CD1c-positive myeloid dendritic cell (primary cell): ENCODE measurements at regions not wholly inside any gene's neighbourhood (a gene's known extent, or its start where the extent isn't known, plus 50 kb on each side); places are given as distances from the start of the nearest gene placed in this dataset.

ENCODE experiments used
- DNase-seq: peaks from one replicate; pipeline ENCODE4 v3.0.0-alpha.2; 2016; ENCODE audit errors: extremely low spot score

DNA sequence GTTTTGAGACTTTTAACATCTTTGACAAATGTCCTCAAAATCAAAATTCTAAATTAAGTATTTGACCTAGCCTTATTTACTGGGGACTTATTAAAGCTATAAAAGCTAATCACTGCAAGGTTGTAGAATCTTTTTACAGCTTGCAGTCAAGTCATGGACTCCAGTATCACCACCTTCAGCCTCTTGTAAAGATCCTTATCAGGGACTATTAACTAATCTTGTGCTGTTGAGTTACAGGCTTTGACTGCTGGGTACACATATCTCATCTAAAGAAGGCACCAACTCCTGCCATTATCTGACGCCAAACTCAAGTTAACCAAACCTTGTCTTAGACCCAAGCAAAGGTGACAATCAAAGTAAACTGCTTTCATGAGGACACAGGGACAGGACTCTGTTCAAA lies 621.0 kb upstream of the IGFBP3 start:
- DNase-seq, result no peak

DNA sequence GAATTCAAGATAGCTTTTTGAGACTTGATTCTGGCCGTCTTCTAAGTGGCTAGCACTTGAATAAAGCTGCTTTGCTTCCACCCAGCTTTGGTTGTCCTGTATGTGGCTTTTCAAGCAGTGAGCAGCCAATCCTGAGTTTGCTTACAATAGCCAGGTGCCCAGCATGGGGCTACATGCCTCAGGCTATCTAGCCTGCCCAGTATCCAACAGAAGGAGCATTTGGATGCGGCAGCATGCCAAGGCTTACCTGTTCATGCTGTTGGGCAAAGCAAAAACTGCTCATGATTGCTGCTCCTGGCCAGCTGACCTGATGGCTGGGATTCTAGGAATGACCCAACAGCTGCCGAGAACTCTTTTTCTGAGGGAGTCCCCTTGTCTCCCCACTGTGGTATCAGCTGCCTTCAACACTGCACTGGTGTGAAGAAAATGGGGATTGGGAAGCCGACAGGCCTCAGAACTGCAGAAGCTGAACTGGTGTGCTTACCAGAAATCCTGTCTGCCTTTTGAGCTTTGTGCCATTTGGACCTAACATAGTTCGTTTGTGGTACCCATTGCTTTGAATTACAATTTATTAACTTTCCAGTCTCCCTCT lies 618.9 kb upstream of the IGFBP3 start:
- DNase-seq, result no peak

DNA sequence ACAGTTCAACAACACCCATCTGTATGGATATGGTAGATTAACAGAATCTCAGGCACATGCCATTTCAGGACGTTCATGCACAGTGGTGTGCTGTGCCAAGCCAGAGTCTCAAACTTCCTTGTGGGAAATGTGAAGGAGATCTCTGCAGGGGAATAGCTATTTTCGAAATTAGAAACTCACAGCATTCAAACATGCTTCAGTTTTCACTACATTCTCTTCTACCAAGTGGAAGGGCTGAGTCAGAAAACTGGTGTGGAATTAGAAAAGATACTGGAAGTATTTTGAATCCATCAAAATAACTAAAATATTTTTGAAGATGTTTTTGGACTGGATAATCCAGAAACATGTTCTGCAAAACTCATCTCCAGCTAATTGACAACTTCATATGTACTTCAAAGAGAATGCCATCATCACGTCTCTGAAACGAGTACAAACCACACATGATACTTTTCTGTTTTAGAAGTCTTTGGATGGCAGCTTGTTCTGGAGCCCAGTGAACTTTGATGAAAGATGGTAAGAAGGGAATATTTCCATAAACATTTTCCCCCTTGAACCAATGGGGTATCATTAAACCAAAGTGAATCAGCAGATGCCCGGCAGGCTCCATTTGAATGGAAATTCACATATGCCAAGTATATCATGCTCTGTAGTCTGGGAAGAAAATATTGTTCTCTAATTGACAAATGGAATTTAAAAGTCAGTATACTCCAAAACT lies 616.3 kb upstream of the IGFBP3 start:
- no peak for DNase-seq

DNA sequence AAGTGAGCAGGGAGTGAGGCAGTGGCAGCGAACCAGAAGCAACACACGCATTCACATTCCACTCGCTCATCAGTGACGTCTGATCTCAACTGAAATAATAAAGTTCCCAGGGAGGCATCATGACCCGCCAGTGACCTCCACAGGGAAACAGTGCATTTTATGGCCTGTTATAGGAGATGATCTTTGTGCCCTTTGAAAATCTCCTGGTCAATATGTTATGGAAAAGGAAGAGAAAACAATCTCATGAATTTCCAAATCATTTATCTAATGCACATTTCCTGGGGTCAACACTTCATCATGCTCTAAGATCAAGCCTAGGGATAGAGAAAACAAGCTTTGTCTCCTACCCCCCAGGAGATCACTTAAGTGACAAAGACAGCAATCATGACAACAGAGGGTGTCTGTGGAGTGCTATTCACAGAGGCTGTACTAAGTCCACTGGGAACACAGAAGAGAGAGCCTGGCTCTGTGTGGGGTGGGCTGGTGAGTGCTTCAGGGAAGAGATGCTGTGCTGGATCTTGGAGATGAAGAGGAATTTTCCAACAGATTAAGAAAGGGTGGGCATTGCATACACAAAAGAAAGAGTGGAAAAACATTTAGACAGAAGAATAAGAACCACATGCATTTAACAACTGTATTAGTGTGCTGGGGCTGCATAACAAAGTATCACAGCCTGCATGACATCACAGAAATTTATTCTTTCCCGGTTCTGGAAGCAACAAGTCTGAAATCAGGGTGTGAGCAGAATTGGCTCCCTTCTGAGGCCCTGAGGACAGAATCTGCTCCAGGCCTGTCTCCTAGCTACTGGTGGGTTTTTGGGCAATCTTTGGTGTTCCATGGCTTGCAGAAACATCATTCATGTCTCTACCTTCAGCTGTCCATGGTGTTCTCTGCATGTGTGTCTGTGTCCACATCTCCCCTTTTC lies 613.9 kb upstream of the IGFBP3 start:
- DNase-seq, result no peak

DNA sequence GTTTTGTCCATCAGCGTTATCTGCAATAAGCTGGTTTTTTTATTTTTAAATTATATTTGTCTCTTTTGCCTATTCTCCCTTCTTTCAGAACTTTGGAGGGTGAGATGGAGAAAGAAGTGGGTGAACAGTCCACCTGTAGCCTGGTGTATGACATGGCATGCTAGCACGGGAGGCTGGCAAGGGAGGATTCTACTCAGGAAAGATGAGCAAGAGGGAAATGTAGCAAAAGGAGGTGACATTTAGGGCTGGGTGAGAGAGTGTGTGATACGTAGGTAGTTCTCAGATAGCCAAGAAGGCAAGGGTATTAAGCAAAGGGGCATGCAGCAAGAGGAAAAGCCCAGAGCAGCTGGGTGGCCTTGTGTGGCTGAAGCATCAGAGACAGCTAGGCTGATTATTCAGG lies 612.9 kb upstream of the IGFBP3 start:
- DNase-seq, result no peak

DNA sequence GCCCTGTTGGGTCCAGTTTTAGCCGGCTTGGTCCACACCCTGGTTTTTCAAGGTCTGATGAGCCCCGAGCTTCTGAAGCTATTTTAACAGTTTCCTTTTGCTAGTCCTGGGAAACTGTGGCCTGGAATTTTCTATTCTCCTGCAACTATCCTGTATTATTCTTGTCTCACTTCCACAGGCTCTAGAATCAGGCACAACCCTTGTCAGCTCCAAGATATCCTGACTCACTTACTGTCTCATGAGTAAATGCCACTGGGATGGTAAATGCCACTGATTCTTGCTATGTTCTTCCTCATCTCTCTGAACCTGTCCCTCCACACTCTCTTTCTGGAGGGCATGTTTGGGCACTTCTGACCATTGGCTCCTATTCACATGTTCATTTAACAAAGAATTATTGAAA lies 611.5 kb upstream of the IGFBP3 start:
- no peak for DNase-seq

DNA sequence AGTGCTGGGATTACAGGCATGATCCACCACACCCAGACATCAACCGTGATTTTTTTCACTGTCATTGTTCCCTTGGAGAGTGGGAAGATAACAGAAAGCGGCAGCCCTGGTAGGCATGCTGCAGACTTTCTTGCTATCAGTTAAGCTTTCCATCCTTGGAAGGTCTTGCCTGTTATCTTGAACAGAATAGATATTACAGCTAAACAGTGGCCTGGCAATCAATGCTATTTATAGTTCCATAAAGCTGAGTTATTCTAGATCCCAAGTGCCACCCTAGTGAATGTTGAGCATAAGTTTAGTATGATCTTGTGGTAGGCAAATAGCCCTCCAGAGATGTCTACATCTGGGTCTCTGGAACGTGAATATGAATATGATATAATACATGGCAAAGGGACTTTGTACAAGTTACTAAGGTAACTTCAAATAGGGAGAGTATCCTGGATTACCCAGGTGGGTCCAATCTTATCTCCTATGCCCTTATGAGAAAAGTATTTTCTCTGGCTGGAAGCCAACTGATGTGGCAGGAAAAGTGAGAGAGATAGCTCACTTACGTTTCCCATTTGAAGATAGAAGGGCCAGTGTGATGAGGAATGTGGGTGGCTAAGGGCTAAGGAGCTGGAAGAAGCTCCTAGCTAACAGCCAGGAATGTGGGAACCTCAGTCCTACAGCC lies 609.1 kb upstream of the IGFBP3 start:
- no peak for DNase-seq

DNA sequence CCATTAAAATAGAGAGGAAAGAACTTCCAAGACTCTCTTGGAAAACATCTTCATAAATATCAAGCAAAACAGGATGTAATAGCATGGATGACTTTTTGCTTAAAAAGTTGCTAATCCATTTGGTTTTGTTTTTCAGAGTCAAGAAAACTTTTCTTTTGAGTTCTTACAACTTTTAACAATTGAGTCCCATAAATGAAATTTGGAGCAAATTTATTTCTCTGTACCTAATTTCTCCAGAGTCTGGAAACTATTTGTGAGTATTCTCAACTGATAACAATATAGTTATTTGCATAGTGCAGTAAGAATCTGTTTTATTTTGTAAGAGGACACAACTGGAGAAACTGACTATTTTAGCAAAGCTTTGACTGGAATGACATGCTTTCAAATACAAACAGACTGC lies 606.3 kb upstream of the IGFBP3 start:
- no peak for DNase-seq

DNA sequence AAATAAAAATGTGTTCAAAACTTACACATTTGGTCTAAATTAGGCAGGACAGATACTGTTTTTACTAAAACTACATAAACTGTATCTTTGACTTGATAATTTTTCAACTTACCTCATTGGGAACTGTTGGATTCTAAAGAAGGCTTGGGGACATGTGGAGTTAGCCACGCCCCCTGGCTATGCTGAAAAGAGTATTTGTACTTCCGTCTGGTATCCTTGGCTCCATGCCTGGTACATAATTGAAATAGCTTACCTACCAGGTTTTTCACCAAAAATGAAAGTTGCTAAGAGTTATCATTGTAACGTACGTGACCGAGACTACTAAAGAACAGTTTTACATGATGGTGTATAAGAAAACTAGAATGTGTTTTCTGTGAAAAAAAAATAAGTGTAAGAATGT lies 604.8 kb upstream of the IGFBP3 start:
- DNase-seq, result no peak

DNA sequence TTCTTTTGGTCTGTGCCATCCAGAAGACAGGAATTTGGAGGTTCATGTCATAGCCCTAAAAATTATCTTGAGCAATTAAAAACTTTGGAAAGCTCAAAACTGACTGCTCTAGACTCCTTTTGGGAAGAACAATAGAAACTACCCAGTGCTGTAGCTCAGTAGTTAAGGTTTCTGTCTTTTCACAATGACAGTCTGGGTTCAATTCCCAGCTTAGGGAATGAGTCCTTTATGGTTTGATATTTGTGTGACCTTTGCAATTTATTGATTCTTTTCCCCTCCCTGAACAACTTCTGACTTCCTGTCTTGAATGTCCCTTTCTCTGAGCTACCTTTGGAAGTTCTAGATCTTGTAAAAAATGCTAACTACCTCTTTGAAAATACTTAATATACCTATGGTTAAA lies 603.3 kb upstream of the IGFBP3 start:
- DNase-seq, result no peak

DNA sequence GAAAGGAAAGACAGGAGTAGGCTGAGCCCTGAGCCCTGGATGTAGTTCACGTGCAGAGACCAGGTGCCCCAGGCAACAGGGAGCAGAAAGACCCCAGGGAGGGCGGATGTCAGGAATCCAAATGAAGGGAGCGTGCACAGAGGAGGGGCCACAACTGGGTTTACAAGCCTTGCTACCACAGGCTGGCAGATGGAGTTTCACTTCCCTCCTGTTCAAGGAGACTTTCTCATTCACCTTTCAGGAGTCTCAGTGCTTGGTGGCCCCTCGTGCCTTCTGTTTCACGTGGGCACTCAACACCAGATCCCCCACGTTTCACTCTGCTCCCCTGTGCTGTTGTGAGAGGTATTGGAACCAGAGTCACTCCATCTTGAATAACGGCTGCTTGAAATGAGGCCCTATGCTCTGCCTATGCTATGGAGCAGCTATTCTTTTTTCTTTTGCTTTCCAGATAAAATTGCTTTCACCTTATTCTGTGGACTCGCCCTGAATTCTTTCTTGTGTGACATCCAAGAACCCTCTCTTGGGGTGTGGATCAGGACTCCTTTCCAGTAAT lies 601.4 kb upstream of the IGFBP3 start:
- DNase-seq, result no peak

DNA sequence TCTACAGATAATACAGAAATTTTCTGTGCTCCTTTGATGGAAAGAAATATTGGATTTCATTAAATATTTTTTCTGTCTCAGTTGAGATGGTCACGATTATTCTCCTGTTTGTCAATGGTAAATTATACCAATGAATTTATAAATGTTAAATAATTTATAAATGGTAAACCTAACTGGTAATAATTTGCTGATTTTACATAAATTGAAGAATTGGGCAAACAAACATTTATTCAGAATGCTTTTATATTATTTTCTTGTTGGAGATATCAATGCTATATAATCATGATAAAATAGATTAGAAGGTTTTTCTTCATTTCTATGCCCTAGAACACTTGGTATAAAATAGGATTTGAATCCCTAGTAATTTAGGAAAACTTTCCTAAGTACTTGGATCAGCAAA lies 597.6 kb upstream of the IGFBP3 start:
- no peak for DNase-seq

DNA sequence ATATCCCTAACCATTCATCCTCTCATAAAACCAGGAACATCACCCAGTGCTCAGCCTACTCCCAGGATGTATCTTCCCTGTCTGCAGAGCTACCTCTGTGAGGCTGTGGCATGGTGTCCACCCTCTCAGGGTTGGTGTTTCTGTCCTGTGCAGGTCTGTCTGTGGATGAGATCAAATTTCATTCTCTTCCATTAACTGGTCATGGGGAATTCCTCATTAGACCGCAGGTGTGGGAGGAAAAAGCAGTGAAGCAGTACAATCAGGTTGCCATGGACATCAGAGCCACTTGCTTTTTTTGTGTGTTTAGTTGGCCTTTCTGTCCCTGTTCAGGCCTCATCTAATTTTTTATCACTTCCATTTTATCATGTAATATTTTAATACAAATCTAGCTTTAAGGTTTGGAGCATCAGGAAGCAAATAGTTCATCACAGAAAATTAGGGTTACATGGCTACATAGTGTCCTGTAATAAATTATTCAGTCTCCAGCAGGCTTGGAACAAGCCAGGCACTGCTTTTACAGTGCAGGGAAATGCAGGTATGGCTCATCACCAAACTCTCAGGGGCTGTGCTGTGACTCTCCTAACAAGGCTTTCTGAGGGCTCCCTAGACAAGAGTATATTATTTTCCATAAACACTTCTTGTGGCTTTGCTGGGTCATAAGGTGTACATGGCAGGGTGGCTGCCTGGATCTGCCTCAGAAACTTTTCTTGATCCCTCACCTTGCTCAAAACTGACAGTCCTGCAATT lies 594.9 kb upstream of the IGFBP3 start:
- no peak for DNase-seq

DNA sequence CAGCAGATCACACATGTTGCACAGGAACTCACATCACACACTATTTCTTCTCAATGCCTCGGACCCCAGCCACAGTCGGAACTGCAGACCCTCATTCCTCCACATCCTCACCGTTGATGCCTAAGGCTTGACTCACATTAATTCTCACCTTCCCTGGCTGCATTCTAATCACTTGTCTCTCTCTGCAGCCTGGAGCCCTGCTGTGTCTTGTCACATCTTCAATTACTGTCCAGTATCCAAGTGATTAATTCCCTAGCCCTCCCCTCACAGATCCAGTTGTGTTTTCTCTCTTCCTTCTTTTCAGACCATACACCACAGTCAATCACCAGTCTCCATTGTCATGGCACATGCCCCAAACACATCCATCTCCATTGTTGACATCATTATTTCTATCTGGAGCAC lies 592.4 kb upstream of the IGFBP3 start:
- DNase-seq, result no peak

DNA sequence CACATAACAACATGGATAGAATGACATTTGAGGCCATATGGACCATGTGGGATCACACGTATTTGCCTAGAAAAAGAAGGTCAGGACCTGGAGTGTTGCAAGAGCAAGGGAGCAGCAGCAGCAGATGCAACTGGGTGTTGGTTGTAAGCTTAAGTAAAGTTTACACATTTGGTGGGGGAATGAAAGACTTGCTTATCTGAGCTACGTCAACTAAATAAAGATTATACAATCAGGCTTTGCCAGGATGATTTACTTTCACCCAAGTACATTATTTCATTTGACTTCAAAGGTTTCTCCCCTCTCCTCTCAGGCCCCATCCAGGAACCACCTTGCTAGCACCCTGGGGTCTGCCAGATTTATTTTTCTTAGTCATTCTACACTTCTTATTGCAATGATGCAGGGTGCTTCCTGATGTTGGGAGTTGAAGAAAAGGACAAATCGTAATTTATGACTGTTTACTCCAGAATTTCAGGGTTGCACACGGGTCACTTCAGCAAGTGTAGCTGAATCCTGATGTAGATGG lies 591.9 kb upstream of the IGFBP3 start:
- DNase-seq, result no peak

DNA sequence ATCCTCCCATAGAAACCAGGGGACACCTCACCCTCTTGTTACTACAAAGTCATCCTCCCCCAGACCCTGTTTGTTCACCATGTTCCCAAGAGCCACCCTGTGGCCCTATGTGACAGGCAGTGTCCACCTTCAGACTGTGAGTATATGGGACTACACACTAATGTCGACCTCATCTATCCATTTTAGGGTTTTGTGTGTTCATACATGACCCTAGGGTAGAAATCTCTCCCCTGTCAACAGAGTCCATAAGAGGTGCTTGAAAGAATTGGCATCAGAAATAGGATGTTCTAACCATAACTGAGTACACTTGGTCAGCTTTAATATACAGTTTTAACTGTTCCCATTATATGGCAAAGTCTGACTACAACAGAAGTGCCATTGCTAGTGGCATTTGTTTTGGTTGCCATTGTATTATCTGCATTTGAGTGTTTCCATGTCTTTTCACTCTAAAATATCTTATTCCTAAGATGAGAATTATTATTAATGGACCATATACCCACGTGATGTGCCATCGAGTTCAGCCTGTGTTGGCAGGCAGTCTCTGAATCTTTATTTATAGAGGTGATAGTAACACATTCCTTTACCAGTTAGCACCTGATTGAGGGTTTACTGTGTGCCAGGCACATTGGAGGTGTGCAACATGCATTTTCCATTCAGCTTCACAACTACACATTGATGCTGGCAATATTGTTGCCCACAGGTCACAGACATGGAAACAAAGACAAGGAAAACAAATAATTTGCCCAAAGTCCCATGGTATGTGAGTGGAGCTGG lies 590.6 kb upstream of the IGFBP3 start:
- no peak for DNase-seq

DNA sequence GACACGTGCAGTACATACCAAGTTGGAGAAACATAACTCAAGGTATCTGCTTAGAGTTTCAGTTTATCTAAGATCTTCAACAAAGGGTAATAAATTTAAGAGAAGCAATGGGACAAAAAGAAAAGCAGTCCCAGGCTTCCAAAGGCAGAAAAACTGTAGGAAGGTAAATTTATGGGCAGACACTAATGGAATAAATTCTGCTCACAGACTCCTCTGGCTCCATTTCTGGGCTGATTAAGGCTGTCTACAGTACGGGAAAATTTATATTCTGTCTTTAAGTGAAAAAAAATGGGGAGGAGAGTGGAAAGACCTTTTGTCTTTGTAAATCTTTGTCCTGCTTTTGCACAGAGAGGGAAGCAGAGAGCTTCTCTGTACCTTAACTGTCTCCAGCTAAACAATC lies 587.5 kb upstream of the IGFBP3 start:
- no peak for DNase-seq

DNA sequence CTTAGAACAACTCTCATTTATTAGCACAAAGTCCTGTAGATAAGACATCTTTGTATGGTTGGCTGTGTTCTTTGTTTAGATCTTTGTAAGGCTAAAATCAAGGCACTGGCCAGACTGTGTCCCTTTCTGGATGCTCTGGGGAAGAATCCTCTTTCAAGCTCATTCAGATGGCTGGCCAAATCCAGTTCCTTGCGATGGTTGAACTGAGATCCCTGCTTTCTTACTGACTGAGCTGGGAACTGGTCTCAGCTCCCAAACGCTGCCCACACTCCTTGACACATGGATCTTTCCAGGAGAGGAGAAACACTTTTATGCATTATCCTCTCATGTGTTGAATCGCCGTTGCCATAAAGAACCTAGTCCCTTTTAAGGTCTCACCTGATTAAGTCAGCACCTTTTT lies 586.5 kb upstream of the IGFBP3 start:
- no peak for DNase-seq

DNA sequence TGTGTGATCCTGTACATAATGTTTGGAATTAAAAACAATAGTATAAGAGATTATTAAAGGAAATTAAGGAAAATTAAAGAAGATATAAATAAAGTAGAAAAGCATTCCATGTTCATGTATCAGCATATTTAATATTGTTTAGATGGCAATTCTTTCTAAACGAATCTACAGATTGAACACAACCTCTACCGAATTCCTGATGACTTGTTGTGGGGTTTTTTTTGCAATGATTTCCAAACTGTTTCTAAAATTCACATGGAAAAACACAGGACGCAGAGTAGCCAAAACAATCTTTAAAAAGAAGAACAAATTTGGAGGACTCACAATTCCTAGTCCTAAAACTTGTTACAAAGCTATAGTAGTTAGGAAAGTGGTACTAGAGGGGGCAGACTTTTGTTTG lies 573.4 kb upstream of the IGFBP3 start:
- no peak for DNase-seq

DNA sequence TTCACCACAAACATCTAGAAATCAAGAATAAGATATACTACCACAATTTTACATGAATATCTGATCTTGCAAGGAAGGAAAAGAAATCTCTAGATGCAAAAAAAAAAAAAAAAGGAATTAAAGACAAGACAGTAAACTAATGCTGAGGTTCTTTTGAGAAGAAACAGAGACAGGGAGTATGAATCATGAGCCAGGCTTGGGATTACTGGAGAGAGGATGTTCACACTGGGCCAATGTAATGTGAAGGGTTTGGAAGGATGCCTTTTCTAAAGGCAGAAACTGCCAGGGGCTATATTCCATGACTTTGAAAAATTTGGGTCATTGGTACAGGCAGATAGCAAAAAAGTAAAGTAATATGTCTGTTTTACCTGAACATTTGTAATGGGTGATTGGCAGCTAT lies 573.0 kb upstream of the IGFBP3 start:
- DNase-seq, result no peak
